NCI-H748 (cell line): ENCODE measurements at regions not wholly inside any gene's neighbourhood (a gene's known extent, or its start where the extent isn't known, plus 50 kb on each side); places are given as distances from the start of the nearest gene placed in this dataset.

Source experiments
- DNase-seq: peaks from one replicate; lab custom pipeline; 2025; ENCODE audit not compliant: unreplicated experiment; lab: John Stamatoyannopoulos, UW

DNA sequence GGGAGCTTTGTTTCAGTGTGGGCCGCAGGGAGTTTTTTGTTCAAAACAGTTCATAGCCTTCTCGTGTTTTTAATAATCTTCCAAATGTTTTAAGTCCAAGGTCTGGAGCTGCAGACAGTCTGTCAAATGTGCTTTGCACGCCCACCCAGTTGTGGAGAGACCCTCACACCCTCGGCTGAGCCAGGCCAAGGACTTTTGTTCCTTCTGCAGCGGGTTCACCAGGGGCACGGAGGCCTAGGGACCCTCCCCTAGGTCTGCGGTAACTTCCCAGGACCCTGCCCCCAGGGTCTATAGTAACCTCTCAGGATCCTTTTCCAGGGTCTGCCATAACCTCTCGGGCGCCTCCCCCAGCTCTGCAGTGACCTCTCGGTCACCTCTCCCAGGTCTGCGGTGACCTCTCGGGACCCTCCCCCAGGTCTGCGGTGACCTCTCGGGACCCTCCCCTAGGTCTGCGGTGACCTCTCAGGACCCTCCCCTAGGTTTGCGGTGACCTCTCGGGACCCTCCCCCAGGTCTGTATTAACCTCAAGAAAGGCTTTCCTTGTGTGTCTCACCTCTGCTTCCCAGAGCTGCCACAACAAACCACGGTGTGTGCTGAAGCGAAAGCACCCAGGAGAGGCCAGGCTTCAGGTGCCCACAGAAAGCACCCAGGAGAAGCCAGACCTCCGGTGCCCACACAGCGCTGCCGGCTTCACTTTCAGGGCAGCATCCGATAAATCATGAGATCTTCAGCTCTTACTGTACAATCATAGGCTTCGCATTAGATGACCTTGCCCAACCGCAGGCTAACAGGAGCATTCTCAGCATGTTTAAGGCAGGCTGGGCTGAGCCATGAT lies 301.9 kb upstream of the SALL3 start:
- DNase-seq: no peak

DNA sequence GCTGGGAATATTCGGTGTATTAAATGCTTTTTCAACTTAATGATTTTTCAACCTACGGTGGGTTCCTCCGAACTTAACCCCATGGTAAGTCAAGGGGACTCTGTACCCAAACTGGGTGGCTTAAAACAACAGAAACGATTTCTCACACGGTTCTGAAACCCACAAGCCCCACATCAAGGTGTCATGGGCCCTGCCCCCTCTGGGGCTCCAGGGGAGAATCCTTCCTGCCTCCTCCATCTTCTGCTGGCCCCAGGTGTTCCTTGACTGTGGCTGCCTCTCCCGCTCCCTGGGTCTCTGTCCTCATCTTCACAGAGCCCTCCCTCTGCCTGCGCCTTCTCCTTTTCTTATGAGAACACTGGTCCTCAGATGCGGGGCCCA lies 301.3 kb upstream of the SALL3 start:
- DNase-seq: no peak

DNA sequence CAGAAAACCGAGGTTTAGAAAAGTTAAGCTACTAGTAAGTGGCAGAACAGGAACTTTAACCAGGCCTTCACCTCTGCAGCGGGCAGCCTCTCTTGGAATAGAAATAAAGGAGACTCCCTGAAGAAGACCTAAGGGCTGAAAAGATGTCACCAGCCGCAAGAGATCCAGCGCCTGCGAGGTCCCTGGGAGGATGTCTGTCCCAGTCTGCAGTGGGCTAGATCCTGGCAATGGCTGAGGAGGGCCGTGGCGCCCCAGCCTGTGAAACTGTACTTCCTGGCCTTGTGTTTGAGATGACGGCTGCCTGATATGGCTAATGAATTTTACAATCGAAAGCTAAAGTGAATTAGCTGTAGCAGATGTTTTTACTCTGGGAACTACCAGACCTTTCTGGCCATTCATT lies 300.6 kb upstream of the SALL3 start:
- DNase-seq: no peak

DNA sequence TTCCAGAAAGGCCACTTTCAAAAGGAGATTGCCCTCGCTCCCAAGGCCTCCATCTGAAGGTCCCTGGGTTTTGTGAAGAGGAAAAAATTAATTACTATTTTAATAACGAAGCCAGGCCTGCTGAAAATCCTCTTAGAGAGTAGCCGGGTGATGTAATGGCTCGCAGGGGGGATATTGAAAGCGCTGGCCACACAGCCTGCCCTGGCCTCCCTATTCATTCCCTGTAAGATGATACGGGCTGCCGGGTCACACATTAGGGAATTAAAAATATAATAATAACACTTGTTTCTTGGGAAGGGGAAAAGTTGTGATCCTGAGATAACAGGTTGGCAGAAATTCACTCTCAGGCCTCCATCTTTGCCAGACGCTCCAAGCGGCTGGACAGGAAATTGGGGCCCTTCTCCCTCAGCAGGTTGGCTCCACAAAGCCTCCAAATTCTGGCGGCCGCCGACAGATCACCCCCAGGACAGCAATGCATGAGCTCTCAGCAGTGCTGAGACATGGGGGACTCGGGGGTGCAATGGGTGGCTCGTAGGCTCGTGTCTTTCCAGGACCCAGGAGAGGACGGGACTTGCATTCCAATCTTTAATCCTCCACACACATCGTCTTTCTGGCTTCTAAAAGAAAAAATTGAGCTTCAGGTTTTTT lies 299.9 kb upstream of the SALL3 start:
- DNase-seq: no peak

DNA sequence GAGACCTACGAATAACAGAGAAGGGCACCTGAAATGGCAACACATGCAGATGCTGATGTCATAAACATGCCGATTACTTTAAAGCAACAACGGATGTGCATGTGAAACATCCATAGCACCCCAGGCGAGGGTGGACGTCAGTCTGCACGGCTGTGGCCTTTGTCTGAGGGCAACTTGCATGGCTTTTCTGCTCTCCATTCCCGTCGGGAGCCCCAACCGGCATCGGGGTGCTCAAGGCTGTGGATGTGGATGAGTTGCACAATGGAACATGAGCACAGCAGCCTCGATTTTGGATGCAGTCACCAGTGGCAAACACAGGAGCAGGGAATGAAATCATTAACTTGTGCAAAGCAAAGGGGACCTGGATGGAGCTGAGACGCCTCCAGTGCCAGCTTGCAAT lies 298.2 kb upstream of the SALL3 start:
- DNase-seq: no peak

DNA sequence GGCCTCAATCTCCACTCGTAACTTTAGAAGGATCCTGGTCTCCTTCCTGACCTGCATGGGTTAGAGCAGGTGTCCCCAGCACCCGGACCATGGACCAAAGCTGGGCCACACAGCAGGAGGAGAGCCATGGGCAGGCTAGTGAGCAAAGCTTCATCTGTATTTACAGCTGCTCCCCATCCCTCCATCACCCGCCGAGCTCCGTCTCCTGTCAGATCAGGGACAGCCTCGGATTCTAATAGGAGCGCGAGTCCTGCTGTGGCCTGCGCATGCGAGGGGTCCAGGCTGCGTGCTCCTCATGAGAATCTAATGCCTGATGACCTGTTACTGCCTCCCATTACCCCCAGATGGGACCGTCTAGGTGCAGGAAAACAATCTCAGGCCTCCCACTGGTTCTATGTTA lies 297.7 kb upstream of the SALL3 start:
- no peak for DNase-seq

DNA sequence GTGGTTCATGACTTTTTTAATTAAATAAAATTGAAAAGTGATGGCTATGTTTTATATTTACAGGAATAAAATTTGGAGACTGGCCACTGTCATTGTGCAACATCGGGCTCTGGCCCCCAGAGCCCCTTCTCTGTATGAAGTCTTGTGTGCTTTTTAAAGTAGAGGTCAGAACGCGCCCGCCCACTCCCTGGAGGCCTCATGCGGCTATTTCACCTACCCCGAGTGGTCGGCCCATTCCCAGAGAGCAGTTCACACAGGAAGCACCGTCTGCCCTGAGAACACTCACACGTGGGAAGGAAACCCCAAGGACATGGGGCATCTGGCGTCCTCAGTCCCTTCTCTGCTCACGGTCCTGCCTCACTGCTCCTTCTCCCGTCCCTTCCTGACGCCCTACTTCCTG lies 296.9 kb upstream of the SALL3 start:
- no peak for DNase-seq

DNA sequence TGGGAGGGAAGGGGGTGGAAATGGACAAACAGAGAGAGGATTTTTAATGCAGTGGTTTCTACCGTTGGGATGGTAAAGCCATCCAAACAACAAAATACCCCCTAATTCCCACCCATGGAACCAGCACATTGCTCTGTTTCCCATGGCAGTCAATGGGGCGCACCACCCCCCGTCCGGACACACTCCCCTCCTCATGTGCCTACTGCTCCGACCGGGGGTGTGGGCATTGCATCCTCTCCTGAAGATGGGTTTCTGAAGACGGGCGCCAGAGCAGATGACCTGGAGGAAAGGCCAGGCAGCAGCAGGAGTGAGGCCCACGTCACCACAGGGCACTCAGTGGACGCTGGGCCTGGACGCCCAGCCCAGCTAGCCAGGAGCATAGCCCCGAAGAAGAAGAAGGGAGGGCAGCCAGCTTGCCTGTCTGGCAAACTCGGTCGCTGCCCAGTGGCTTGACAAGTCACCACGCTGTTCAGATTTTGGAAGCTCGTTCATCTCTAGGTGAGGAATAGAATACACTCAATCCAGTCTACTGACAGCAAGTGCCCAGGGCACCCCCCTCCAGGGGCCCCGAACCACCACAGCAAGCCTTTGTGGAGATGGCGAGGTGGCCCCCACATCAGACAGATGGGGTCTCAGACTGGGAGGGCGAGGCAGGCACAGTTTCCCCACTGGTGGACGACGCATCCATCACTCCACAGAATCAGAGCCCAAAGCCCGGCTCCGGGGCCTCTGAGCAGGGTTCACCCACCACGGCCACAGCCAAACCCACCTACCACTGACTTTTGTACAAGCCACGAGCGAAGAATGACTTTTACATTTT lies 296.2 kb upstream of the SALL3 start:
- DNase-seq: no peak

DNA sequence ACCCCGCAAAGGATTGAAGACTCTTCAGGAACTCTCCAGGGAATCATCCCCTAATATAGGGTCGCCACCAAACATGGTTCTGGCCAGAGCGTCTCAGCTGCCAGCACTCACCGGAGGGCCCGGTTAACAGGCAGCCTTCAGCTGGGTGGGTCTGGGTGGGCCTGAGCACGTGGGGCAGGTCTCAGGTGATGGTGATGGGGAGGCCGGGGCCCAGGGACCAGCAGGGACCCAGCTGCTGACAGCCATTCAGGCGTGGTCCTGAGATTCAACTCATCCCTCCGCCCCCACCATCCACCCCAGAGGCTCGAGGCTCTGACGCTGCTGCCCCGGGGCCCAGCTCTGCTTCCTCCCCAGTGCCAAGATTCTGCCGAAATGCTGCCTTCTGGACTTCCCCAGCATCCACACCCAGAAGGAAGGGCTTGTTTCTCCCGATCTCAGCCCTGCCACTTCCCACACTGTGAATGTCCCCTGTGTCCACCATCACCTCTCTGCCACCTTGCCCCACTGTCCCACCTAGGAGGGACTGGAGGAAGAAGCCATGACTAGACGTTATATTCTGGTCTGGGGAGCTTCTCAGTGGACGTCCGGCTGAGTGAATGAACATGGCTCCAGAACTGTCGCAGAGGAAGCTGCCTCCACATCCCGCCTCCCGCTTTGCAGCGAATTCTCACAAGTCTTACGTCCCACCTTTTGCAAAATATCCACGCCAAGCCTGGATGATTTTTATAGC lies 294.2 kb upstream of the SALL3 start:
- no peak for DNase-seq

DNA sequence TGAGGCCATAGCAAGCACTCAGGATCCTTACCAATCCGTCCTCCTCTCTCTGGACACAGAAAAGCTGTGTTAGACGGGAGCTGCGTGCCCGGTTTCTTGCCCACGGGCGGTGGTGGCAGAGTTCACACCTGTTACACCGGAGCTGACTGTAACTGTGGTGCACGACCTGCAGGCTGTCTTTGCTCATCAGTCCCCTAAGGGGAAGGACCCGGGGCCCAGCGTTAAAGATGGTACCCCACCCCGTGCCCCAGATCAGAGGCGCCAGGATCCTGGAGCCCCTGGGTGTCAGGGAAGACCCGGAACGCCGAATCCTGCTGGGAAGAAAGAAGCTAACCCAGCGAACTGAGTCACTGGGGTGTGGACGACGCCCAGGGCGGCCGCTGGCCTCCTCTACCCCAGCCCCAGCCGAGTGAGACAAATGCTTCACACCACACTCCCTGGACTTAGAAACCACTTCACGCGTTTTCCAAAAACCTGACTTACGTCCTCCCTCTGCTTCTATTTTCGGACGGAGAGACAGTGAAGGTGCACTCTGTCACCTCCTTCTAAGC lies 293.6 kb upstream of the SALL3 start:
- no peak for DNase-seq

DNA sequence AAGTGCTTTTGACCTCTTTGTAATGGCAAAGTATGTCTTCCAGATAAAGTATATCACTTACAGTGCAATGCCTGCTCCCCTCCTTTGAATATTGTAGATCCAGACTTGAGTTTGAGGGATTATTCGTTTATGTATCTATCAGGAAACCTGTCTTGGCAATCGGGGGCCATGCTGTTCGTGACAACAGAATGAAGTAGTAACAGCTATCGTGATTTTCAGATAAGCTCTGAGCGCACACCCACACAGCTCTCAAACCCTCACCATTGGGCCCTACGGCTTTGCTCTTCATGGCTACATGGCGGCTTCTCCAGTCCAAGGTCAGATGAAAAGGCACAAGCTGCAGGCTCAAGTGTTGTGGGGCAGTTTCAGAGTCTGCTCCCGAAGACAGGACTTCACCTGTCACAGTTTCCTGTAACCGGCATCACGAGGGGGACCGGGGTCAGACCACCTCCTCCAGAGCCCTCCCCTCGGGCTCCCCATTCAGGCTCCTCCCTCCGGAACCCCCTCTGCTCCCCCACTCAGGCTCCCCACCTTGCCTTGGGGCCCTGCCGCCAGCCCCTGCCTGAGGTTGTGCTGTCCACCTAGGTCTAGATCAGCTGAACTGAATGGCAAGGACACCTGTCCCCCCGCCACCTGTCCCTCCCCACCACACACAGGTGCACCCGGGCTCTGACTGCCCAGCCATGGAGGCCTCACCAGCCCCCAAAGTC lies 292.5 kb upstream of the SALL3 start:
- no peak for DNase-seq

DNA sequence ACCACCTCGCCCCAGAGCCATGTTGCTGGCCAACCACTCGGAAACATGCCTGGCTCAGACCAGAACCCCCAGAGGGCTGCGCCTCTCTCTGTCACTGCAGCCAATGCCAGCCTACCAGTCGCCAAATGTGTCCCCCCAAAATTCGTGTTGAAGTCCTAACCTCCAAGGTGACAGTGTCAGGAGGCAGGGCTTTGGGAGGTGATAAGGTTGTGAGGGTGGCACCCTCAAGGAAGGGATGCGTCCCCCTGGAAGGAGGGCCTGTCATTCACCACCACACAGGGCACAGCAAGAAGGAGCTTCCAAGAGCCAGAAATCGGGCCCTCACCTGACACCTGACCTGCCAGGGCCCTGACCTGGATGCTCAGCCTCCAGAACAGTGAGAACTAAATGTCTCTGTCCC lies 291.9 kb upstream of the SALL3 start:
- no peak for DNase-seq

DNA sequence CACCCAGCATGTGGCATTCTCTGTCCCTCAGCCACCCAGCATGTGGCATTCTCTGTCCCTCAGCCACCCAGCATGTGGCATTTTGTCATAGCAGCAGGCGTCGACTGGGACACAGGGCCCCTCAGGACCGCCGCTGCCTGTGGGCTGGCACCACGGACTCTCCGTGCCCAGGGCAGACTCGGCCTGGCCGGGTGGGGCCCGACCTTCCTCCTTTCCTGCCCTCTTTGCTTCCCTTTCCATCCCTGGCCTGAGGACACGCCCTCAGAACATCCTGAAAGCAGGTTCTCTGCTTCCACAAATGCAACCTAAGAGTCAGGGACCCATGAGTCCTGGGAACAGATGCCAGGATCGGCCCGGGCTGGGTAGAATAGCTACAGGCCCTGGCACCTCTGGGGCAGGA lies 291.4 kb upstream of the SALL3 start:
- DNase-seq: no peak

DNA sequence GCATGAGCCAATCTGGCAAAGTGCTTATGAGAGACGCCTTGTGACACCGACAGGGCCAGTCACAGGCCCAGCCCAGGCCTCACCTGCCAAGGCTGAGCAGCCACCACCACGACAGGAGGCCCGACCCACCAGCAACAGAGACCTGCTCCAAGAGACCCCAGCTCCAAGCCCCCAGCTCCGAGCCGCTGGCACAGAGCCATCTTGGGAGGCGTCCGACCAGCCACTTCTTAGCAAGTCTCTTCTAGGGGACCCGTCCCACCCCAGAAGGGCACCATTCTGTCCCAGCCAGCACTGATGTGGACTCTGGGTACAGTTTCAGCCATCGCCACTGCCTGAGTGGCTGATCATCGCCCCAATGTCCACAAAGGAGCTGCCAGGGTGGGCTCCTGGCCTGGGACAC lies 290.7 kb upstream of the SALL3 start:
- DNase-seq: no peak

DNA sequence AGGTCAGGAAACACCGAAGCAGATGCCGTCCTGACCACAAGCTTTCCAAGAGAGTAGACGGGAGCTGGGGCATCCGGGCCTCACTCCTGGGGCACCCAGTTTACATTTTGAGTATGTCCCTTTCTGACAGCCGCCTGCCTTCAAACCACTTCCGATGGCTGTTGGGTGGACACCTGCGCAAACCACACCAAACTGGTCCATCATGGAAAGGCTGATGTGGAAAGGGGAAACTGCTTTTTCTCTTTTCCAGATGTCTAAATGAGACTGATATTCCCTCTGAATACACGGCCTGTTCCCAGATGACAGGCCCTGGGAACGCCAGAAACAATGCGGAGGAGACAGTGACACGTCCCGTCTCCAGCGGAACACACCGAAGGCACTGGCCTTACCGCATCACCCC lies 290.0 kb upstream of the SALL3 start:
- DNase-seq: no peak

DNA sequence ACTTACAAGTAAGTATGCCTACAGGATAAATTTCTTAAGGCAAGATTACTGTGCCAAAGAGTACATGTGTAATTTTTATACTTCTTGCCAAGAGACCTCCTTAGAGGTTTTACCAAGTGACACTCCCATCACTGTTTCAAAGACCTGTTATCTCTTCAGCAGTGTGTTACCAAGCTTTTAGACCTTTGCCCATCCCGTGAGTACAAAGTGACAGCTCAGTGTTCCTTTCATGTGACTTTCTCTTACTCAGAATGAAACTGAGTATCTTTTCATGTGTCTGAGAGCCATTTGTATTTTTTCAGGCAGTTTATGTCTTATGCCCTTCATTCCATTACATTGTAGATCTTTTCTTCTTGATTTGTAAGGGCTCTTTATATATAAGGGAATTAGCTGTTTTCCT lies 287.5 kb upstream of the SALL3 start:
- no peak for DNase-seq

DNA sequence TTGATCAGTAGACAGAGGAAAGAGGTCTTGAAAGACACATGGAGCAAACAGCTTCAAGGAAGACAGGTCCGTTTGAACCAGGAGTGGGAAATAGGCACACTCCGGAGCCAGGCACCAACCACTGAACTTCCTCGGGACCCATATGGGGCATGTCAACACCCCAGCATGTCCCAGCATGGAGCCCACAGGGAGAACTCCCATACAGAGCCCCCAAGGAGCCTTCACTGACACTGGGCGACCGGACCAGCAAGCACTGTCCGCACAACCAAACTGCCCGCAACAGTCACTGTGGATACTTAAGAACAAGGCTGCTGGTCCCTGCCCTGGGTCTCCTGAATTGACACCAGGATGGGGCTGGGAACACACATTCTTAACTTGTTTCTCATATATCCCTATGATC lies 286.2 kb upstream of the SALL3 start:
- no peak for DNase-seq

DNA sequence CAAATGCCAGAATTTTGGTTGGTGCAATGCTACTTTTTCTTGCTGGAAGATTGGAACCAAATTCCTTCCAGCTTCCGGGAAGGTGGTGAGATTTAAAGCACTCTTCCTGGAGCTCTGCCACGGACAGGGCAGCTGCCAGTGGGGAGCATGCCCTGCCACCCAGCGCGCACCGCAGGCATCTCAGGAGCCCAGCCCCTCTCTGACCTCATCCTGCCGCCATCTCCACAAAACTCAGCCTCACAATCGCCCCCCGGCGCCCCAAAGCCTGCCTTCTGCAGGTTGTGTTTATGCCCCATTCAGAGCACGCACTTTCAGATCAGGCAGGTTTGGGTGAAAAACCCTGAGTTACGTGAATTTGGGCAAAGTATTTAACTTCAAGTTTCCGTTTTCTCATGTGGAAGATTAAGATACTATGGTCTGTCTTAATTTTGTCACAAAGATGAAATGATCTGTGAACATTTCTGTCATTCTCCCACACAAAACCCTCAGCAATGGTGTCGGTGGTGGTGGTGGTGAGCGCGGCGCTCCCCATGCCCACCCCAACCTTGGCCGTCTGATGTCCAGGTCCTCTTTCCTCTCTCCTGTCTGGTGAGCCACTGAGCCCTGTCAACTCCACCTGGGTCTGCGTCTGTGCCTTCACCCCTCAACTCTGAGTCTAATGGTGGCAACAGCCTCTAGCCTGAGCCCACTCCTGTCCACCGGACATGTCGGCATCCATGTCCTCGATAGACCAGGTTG lies 282.8 kb upstream of the SALL3 start:
- no peak for DNase-seq

DNA sequence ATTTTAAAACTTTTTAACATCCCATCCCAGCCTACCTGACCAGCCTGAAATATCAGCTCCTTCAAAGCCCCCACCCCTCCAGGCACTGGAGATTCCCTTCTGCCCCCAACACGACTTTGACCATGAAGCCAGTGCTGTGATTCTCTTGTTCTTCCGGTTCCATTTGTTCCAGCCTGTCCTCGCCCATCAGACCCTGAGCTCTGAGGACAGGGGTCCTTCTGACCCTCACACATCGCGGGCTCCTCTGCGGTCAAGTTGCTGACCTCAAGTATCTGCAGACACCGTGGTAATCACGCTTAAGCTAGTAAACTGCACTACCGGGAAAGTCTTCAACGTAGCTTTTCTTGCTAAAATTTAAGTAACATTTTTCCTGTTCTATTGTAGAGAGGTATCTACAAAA lies 282.2 kb upstream of the SALL3 start:
- DNase-seq: no peak

DNA sequence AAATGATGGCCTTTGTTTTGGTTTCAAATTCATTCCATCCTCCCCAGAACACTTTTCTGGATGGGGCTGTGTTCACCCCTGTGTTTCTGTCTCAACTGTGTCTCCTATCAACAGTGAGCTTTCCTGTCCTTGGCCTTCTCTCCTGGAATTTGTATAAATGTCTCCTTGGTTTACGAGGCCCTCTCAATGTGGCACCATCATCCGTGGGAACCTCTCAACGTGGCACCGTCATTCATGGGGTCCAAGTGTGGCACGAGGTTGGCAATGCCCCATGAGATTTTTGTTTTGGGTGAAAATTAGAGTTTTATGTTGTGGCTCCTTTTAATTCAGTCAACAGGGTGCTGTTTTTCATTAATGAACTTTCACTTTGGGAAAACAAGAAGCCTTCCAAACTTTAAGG lies 280.7 kb upstream of the SALL3 start:
- no peak for DNase-seq
